Lower leg skin (tissue), 4 donors: ENCODE measurements at regions not wholly inside any gene's neighbourhood (a gene's known extent, or its start where the extent isn't known, plus 50 kb on each side); places are given as distances from the start of the nearest gene placed in this dataset.

ENCODE experiments used
- DNase-seq, 2 donors: peaks; one replicate each; pipeline ENCODE4 v3.0.0-alpha.2; 2019; ENCODE audit warnings: low spot score in 2 of 2
- H3K4me3 ChIP-seq: fragments of 200-600 bp; sonication (generic); 2 replicates; pipeline ENCODE4 v1.5.1; 2017; ENCODE audit warnings: mild to moderate bottlenecking, low read depth; ENCODE audit not compliant: poor library complexity, severe bottlenecking
- CTCF ChIP-seq, 3 donors: fragments of 450-650 bp; IDR thresholded peaks; one replicate each; pipeline ENCODE4 v1.5.1; 2016; ENCODE audit warnings: antibody characterized with exemption in 3 of 3, mild to moderate bottlenecking in 3 of 3, moderate library complexity in 2 of 3
- POLR2A ChIP-seq, 2 donors: fragments of 450-650 bp; IDR thresholded peaks; one replicate each; pipeline ENCODE4 v1.6.1; 2016 to 2017; ENCODE audit warnings: antibody characterized with exemption in 2 of 2, mild to moderate bottlenecking in 1 of 2, moderate library complexity in 1 of 2
- WGBS, 2 donors: methylation state at CpG; one replicate each; pipeline ENCODE4 v1.1.5; 2018; 5-methylcytosine and 5-hydroxymethylcytosine counted together
- intact Hi-C: fragments of 100-400 bp; cut with DNase I; formaldehyde crosslinking; loops from one replicate; pipeline ENCODE4 v1.15.0; 2023; ENCODE audit warnings: low total_unique reads

GRCh38 chr12:87801860-87802720 lies 227.1 kb downstream of the C12orf50 start:
- TF ChIP-seq POLR2A (IDR thresholded peaks at IDR 0.05) = no peak
- TF ChIP-seq CTCF (IDR thresholded peaks at IDR 0.05) = no peak
- 48 to 58% methylated on average over 4 of the region's 4 CpGs for WGBS, 2 donors
- H3K4me3 ChIP-seq = no peak overlapping the region
- no peak for DNase-seq
- intact Hi-C loops = no loop called here

- no peak overlapping the region for H3K4me3 ChIP-seq
- no peak for TF ChIP-seq POLR2A (IDR thresholded peaks at IDR 0.05)
- TF ChIP-seq CTCF (IDR thresholded peaks at IDR 0.05) = no peak
- DNase-seq = no peak
- intact Hi-C loops = no loop called here
- WGBS, 2 donors = 33% methylated on average over 1 of the region's 1 CpG
Observed at GRCh38 chr12:87796961-87797516, 232.2 kb downstream of the C12orf50 start.

GRCh38 chr12:87795555-87795954 lies 233.6 kb downstream of the C12orf50 start:
- no peak overlapping the region for H3K4me3 ChIP-seq
- 18 to 33% methylated on average over 2 of the region's 2 CpGs for WGBS, 2 donors
- DNase-seq = no peak
- intact Hi-C loops = no loop called here
- TF ChIP-seq POLR2A (IDR thresholded peaks at IDR 0.05) = no peak
- no peak for TF ChIP-seq CTCF (IDR thresholded peaks at IDR 0.05)

- H3K4me3 ChIP-seq = no peak overlapping the region
- intact Hi-C loops = no loop called here
- WGBS, 2 donors = 60 to 67% methylated on average over 1 of the region's 1 CpG
- no peak for DNase-seq
- TF ChIP-seq POLR2A (IDR thresholded peaks at IDR 0.05) (no peak), CTCF (IDR thresholded peaks at IDR 0.05) (no peak)
Observed at GRCh38 chr12:87794854-87795253, 234.3 kb downstream of the C12orf50 start.

GRCh38 chr12:87793131-87793530 lies 236.1 kb downstream of the C12orf50 start:
- no peak for DNase-seq
- WGBS, 2 donors = 61 to 65% methylated on average over 2 of the region's 2 CpGs
- TF ChIP-seq CTCF (IDR thresholded peaks at IDR 0.05) (no peak), POLR2A (IDR thresholded peaks at IDR 0.05) (no peak)
- intact Hi-C loops = no loop called here
- no peak overlapping the region for H3K4me3 ChIP-seq
